HEK293T (cell line): ENCODE measurements at regions not wholly inside any gene's neighbourhood (a gene's known extent, or its start where the extent isn't known, plus 50 kb on each side); places are given as distances from the start of the nearest gene placed in this dataset.
A peak's percentile ranks its signal among the peaks of the same experiment; 100 is the strongest.

Experiments
- CTCF ChIA-PET: fragments of 350-600 bp; formaldehyde crosslinking; extraction: SDS; loops from one replicate; lab custom pipeline; 2021; ENCODE audit warnings: antibody characterized with exemption, inconsistent platforms; lab: Yijun Ruan, JAX
- POLR2A ChIA-PET: fragments of 350-600 bp; formaldehyde crosslinking; extraction: SDS; loops from one replicate; lab custom pipeline; 2020; ENCODE audit warnings: antibody characterized with exemption, inconsistent platforms; lab: Yijun Ruan, JAX
- DNase-seq: peaks from one replicate; pipeline ENCODE4 v3.0.0; 2012; ENCODE audit warnings: mixed read lengths; ENCODE audit errors: extremely low spot score
- ARNT ChIP-seq: fragments of 450-650 bp; IDR thresholded peaks from 2 replicates; pipeline ENCODE4 v1.6.1; 2017; ENCODE audit warnings: mild to moderate bottlenecking
- BHLHE40 ChIP-seq: fragments of 450-650 bp; IDR thresholded peaks from 2 replicates; pipeline ENCODE4 v1.6.1; 2016; ENCODE audit warnings: mild to moderate bottlenecking, moderate library complexity, borderline replicate concordance
- CTBP1 ChIP-seq: fragments of 450-650 bp; IDR thresholded peaks from 2 replicates; pipeline ENCODE4 v1.6.1; 2016; ENCODE audit warnings: borderline replicate concordance
- ELF4 ChIP-seq: fragments of 450-650 bp; IDR thresholded peaks from 2 replicates; pipeline ENCODE4 v1.6.1; 2017; ENCODE audit warnings: antibody characterized with exemption
- FOXA1 ChIP-seq: fragments of 450-650 bp; IDR thresholded peaks from 2 replicates; pipeline ENCODE4 v1.6.1; 2016; ENCODE audit warnings: mild to moderate bottlenecking
- FOXK2 ChIP-seq: fragments of 450-650 bp; IDR thresholded peaks from 2 replicates; pipeline ENCODE4 v1.6.1; 2016; ENCODE audit warnings: mild to moderate bottlenecking
- FOXM1 ChIP-seq: fragments of 450-650 bp; IDR thresholded peaks from 2 replicates; pipeline ENCODE4 v1.6.1; 2017; ENCODE audit warnings: mild to moderate bottlenecking, borderline replicate concordance
- HDGF ChIP-seq: fragments of 450-650 bp; IDR thresholded peaks from 2 replicates; pipeline ENCODE4 v1.6.1; 2017; ENCODE audit warnings: antibody characterized with exemption, borderline replicate concordance
- L3MBTL2 ChIP-seq: fragments of 450-650 bp; conservative IDR thresholded peaks from 2 replicates; pipeline ENCODE4 v1.6.1; 2016; ENCODE audit warnings: mild to moderate bottlenecking
- LEF1 ChIP-seq: fragments of 450-650 bp; IDR thresholded peaks from 2 replicates; pipeline ENCODE4 v1.6.1; 2017; ENCODE audit warnings: mild to moderate bottlenecking, borderline replicate concordance
- NFRKB ChIP-seq: fragments of 450-650 bp; IDR thresholded peaks from 2 replicates; pipeline ENCODE4 v1.6.1; 2016; ENCODE audit warnings: mild to moderate bottlenecking, moderate library complexity
- SP1 ChIP-seq: fragments of 450-650 bp; IDR thresholded peaks from 2 replicates; pipeline ENCODE4 v1.6.1; 2017
- SUZ12 ChIP-seq: fragments of 450-650 bp; IDR thresholded peaks from 2 replicates; pipeline ENCODE4 v1.6.1; 2016; ENCODE audit warnings: mild to moderate bottlenecking
- TARDBP ChIP-seq: fragments of 450-650 bp; IDR thresholded peaks from 2 replicates; pipeline ENCODE4 v1.6.1; 2016
- ZNF384 ChIP-seq: fragments of 450-650 bp; IDR thresholded peaks from 2 replicates; pipeline ENCODE4 v1.6.1; 2016
- TF ChIP-seq, protein P1 (sequence below): fragments of 450-650 bp; IDR thresholded peaks from 2 replicates; pipeline ENCODE4 v1.6.1; 2016

DNA sequence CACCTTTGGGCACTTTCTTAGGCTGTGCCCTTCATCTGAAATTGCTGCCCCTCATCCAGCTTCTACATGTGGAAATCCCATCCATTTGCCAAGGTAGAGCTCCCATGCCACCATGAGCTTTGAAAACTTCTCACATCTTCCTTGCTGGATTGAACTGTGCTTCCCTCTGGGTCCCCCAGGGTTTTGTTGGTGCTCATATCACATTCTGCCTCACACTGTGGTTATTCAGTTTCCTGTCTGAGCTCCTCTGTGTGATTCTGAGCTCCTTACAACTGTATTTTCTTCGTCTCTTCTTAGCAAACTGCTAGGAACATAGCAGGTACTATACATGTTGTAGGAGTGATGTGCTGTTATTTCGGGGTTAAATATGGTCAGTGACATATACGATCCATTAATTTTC, 74.9 kb upstream of the KL start:
- CTCF ChIA-PET = no interaction called here
- DNase-seq = no peak
- POLR2A ChIA-PET = no interaction called here
- no peak for TF ChIP-seq FOXM1
- TF ChIP-seq LEF1 = no peak

DNA sequence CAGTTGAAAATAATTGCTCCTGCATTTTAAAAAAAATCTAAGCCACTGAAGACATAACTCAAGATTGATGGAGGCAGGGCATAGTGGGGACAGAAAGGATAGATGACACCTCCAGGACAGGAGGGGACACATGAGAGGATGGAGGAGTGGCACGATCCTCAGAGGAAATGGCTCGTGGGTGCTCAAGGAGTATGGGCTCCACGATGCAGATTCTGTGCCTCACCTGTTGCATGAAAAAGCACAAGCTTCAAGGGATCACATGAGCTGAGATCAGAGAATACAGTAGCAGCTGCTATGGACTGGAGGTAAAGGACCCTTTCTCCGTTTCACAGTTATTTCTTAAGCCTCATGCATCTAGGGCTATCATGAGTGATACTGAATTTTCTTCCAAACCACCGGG, 69.7 kb upstream of the KL start:
- DNase-seq = no peak
- POLR2A ChIA-PET = no interaction called here
- TF ChIP-seq LEF1 (no peak), FOXK2 (no peak)
- CTCF ChIA-PET = no interaction called here

DNA sequence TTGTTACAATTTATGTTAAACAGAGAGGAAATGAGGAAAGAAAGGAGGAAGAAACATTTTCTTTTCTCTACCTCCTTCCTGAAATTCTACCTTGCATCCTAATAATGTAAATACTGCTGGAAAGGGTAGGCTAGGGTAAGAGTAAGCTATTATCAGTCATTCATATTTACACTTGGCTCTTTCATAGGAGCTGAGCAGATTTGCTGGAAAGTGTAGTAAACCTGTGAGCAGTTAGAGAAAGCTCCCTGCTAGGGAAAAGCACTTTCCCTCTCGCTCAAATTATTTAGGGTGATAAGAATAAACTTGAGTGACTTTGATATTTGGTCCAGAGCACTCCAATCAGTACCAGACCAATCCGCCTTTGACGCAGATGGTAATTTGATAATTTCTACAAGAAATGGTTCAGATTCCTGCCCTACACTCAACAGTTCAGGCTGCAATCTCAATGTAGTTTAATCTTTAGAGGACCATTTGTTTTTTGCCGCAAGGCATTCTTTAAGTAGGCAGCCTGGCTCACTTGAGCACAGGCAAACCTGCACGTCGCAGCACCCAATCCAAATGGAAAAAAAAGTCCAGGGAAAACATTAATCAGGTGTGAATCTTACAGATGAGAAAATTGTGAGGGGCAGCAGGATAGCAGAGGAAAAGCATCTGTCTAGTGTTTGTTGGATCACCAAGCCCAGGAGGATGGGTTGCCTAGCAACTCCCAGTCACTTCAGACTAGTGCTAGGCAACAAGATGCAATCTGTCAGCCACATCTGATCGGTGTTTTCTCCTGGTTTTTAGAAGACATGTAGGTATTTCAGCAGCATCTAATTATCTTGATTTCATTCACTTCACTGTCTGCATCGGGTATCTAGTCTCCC, 68.6 kb upstream of the KL start:
- TF ChIP-seq ARNT = no peak
- TF ChIP-seq NFRKB = no peak
- no peak for TF ChIP-seq LEF1
- TF ChIP-seq L3MBTL2 = no peak
- TF ChIP-seq, protein P1, sequence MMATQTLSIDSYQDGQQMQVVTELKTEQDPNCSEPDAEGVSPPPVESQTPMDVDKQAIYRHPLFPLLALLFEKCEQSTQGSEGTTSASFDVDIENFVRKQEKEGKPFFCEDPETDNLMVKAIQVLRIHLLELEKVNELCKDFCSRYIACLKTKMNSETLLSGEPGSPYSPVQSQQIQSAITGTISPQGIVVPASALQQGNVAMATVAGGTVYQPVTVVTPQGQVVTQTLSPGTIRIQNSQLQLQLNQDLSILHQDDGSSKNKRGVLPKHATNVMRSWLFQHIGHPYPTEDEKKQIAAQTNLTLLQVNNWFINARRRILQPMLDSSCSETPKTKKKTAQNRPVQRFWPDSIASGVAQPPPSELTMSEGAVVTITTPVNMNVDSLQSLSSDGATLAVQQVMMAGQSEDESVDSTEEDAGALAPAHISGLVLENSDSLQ = no peak
- TF ChIP-seq FOXK2 = no peak
- TF ChIP-seq BHLHE40 = no peak
- TF ChIP-seq ELF4 = no peak
- TF ChIP-seq FOXM1 = no peak
- ChIA-PET POLR2A (no interaction called here), CTCF (no interaction called here)
- no peak for DNase-seq

DNA sequence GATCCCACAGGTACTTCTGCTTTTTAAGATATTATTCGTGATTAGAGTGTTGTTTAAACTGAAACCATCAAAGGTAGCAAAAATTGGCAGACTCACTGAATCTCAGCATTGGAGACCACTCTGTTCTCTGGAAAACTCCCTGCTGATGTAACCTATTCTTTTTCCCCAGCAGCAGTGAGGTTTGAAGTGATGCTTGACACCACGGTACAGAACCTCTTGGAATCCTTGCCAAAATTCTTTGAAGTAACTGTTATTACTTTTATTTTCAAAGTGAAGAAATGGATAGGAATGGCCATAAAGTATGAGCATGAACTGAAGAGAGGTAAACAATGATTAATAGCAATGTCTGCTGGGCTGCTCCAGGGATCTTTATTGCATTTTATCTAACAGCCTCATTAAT, 66.4 kb upstream of the KL start:
- TF ChIP-seq FOXK2 (no peak), BHLHE40 (no peak), FOXM1 (no peak), NFRKB (no peak), TARDBP (no peak), L3MBTL2 (no peak), SP1 (no peak), CTBP1 (no peak), HDGF (no peak), ARNT (no peak), ELF4 (no peak), SUZ12 (no peak), FOXA1 (no peak), ZNF384 (no peak), LEF1 (no peak)
- TF ChIP-seq, protein P1 = no peak
- ChIA-PET POLR2A (no interaction called here), CTCF (no interaction called here)
- no peak for DNase-seq

DNA sequence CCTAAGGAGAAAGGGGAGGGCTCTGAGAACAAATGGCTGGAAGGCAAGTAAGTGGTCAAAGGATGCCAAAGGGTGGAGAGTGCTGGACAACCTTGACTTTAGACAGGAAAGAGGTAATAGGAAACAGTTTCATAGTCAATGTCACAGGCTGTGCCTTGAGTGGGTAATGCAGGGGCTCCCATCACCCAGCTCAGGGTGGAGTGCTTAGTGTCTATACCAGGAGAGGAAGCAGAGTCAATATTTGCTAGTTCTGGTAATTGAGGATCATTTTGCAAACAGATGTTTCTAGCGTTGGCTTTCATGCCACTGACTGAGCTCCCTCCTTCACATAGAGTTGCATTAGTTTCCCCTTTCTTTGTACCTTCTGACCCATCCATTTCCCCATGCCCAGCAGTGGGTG, 64.6 kb upstream of the KL start:
- DNase-seq = no peak

DNA sequence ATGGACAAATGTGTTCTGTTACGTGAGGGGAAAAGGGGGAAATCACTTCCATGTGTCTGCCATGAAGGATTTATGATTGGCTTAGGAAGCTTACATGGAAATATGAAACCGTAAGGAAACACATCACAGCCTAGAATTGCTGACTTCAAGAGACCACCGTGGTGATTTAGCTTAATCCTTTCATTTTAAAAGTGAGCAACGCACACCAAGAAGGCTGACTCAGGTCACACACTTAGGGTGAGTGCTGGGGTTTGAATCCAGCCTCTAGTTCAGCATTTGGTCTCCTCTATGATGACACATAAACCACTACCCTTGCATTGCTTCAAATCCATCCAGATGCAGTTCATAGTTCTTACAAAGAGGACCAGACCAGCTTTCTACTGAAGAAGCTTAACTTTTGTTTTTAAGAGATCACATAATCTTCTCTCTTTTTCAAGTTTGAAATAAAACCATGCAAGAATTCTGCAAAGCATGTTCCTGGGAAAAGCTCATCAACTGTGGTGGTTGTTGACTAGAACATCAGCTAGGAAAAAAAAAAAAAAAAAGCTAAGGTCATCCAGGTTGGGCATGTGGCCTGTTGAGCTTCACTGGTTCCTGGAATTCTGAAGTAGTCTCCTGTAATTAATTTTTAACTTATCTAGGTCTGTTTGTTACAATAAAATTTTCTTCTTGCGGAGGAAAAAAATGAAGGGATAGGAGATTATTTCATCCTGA, 60.2 kb upstream of the KL start:
- CTCF ChIA-PET = interaction anchor here (1.0 kb wide), 1 partner anchor 16 kb away, joined by 3 read pairs; no protein-coding TSS in a partner anchor
- no peak for DNase-seq
- TF ChIP-seq FOXM1 = no peak
- TF ChIP-seq, protein P1 = 0 out of 2 replicates have a peak, but pooled peaks have one; percentile 5
- POLR2A ChIA-PET = no interaction called here

More for the DNA sequence above, 64.6 kb upstream of the KL start:
- ChIA-PET CTCF (no interaction called here), POLR2A (no interaction called here)
- TF ChIP-seq ARNT (no peak), SUZ12 (no peak), FOXK2 (no peak), CTBP1 (no peak), FOXA1 (no peak), BHLHE40 (no peak), HDGF (no peak)

DNA sequence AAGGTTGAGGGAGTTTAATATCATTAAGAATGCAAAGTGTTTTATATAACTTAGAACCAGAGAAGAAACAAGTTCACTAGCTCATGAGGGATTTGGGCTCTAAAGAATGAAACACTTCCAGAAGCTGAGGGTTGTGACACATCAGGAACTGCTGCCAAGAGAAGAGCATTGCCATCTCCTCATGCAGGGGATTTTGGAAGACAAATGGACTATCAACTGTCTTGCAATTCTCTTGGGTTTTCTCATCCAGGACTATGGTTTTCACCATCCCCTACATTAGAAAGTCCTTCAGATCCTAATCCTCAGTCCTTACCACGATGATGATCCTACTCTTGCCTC, 59.7 kb upstream of the KL start:
- POLR2A ChIA-PET = no interaction called here
- no peak for DNase-seq
- CTCF ChIA-PET = interaction anchor here (1.0 kb wide), 1 partner anchor 15 kb away, joined by 3 read pairs; no protein-coding TSS in a partner anchor
- TF ChIP-seq HDGF = no peak
- no peak for TF ChIP-seq BHLHE40
- no peak for TF ChIP-seq ARNT
- no peak for TF ChIP-seq SP1
- no peak for TF ChIP-seq FOXM1
- TF ChIP-seq TARDBP = no peak
- TF ChIP-seq NFRKB = no peak
- TF ChIP-seq LEF1 = no peak
- TF ChIP-seq FOXA1 = no peak
